Amygdala (tissue), 56 donors: ENCODE measurements at regions not wholly inside any gene's neighbourhood (a gene's known extent, or its start where the extent isn't known, plus 50 kb on each side); places are given as distances from the start of the nearest gene placed in this dataset.
A peak's percentile ranks its signal among the peaks of the same experiment; 100 is the strongest.
"Not testable (repeated sequence)": the region's sequence is repeated elsewhere in the genome, so short reads cannot be mapped to it uniquely, and the experiment has no call there.

Experiments used
- DNase-seq, 56 donors: peaks; one replicate each; lab custom pipeline; 2025; lab: John Stamatoyannopoulos, UW

- DNase-seq = no peak
Observed at GRCh38 chr4:71081192-71081591, 87.7 kb downstream of the DCK start.

DNA sequence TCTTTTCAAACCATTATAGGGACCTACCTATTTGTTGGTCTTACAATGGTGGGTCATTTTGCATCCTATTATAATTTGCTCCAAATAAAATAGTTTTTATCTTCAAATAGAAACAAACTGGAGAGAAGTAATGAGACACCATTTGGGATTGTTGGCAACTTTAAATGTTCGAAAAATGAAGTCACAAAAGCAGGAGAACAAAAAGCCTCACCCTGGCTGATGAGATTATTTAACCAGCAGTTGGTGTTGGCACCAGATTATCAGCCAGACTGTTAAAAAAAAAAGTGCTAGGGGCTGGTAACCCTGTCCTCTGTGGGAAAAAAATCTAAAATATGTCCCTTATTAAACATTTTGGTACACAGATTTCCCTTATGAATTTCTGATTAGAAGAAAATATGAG is 100.3 kb downstream of the DCK start:
- no peak for DNase-seq

GRCh38 chr4:71094201-71094600 is 100.8 kb downstream of the DCK start:
- DNase-seq = no peak

- no peak for DNase-seq
Observed at GRCh38 chr4:71095141-71095540, 101.7 kb downstream of the DCK start.

- no peak for DNase-seq
Observed at GRCh38 chr4:71095545-71095944, 102.1 kb downstream of the DCK start.

DNA sequence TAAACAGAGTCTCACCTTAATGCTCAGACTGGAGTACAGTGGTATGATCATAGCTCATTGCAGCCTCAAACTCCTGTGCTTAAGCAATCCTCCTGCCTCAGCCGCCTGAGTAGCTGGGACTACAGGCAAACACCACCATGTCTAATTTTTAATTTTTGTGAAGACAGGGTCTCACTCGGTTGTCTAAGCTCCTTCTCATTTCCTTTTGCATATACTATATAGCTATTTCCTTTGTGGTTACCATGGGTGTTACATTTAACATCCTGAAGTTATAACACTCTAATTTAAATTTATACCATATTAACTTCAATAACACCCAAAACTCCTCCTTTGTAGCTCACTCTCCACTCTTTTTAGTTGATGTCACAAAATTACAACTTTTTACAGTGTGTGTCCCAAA is 114.3 kb downstream of the DCK start:
- DNase-seq = no peak

GRCh38 chr4:71110499-71110898 is 117.0 kb downstream of the DCK start:
- DNase-seq = no peak

GRCh38 chr4:71111133-71111532 is 117.7 kb downstream of the DCK start:
- not testable (repeated sequence) for DNase-seq

GRCh38 chr4:71113294-71113693 is 119.8 kb downstream of the DCK start:
- DNase-seq = no peak

DNA sequence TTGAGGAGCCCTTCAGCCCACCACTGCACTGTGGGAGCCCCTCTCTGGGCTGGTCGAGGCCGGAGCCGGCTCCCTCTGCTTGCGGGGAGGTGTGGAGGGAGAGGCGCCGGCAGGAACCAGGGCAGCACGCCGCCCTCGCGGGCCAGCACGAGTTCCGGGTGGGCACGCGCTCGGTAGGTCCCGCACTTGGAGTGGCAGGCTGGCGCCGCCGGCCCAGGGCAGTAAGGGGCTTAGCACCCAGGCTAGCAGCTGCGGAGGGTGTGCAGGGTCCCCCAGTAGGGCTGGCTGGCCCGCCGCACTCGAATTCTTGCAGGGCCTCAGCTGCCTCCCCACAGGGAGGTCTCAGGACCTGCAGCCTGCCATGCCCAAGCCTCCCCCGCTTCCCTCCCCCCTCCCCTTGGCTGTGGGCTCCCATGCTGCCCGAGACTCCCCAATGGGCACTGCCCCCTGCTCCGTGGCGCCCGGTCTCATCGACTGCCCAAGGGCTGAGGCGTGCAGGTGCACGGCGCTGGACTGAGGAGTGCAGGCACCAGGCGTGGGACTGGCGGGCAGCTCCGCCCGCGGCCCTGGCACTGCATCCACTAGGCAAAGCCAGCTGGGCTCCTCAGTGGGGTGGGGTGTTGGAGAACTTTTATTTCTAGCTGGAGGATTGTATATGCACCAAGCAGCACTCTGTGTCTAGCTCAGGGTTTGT is 127.5 kb downstream of the DCK start:
- no peak for DNase-seq

- DNase-seq = no peak
Observed at GRCh38 chr4:71123951-71124350, 130.5 kb downstream of the DCK start.

DNA sequence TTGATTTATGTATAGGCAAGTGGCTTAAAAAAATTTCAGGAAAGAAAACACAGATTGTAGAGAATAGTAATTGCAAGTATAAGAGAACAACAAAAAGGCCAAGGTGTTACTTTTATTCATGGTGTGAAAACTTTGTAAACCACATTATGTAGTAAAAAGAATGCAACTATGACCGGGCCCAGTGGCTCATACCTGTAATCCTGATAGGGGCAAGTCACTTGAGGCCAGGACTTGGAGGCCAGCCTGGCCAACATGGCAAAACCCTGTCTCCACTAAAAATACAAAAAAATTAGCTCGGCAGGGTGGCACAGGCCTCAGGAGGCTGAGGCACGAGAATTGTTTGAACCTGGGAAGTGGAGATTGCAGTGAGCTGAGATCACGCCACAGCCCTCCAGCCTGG is 131.7 kb downstream of the DCK start:
- no peak for DNase-seq

GRCh38 chr4:71126719-71127118 is 133.3 kb downstream of the DCK start:
- no peak for DNase-seq

DNA sequence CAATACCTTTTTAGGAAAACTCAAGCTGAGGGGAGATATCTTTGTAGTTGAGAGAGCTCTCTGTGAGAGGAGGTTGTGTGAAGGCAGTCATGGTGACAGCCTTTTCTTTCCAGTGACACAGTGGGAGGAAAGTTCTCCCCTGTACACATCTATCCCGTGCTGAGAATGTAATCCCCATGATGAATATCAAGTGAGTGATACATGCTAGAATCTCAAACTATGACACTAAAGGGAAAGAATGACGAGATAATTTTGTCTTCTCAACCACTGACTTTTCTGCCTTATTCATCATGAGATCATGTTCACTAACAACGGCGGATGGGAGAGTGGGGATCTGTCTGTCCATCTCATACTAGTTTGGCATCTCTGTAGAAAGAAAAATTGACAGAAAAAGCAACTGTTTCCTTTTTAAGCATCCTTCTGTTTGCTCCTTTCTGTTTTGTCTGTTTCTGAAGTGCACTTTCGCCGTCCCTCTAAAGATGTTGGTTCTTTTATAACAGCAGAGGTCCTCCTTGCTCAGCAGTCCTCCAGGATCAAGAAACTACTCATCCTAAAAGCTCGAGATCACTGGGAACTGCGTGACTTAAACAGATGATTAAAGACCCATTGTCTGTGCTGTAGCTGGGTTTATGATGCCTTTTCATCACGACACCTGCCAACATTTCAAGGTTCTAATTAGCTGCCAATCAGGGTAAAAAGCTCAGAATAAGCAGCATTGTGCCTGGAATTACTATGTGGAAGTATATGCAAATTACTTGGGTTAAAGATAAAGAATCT is 137.6 kb downstream of the DCK start:
- DNase-seq = peak in 6 of 56 donors; percentile 1 to 13 (median 6)

GRCh38 chr4:71132486-71132885 is 139.0 kb downstream of the DCK start:
- no peak for DNase-seq

- DNase-seq = peak in 1 of 56 donors; percentile 30
Observed at GRCh38 chr4:71133491-71133890, 140.0 kb downstream of the DCK start.

- no peak for DNase-seq
Observed at GRCh38 chr4:71136071-71136470, 142.6 kb downstream of the DCK start.

GRCh38 chr4:71138007-71138615 is 144.7 kb downstream of the DCK start:
- no peak for DNase-seq

DNA sequence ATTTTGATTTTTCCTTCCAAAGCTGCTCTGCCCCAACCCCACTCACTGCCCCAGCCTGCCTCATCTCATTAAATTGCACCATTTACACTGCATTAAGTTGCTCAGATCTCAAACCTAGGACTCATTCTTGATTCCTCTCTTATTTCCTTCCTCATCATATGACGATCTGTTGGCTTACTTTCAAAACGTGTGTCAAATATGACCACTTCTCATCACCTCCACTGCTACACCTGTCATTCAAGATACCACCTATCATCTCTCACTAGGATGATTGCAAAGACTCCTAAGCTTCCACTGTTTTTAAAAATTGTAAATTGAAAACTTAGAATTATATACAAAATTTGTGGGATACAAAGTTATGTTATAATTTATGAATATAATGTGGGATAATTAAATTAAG is 147.1 kb downstream of the DCK start:
- DNase-seq = no peak

DNA sequence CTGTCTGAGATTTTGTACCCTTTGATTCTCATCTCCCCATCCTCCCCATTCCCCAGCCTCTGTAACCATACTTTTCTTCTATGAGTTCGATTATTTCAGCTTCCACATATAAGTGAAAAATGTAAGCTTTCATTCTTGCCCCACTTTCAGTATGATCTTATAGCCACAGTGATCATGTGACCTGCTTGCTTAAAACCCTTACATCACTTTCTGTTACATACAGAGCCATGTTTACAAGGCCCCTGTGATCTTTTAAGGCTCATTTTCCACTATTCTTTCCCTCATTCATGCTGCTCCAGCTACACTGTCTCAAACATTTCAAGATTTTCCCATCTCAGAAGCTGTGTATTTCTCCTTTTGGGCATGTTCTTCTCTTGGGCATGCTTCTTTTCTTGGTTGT is 147.7 kb downstream of the DCK start:
- no peak for DNase-seq

- no peak for DNase-seq
Observed at GRCh38 chr4:71147261-71147660, 153.8 kb downstream of the DCK start.

- DNase-seq = no peak
Observed at GRCh38 chr4:71148545-71148944, 155.1 kb downstream of the DCK start.
